Loucy (cell line): ENCODE measurements at regions not wholly inside any gene's neighbourhood (a gene's known extent, or its start where the extent isn't known, plus 50 kb on each side); places are given as distances from the start of the nearest gene placed in this dataset.
A peak's percentile ranks its signal among the peaks of the same experiment; 100 is the strongest.

Source experiments
- H2AFZ ChIP-seq: fragments of 200-600 bp; sonication (generic); 2 replicates; pipeline ENCODE4 v1.6.0; 2016; ENCODE audit warnings: antibody characterized with exemption, mild to moderate bottlenecking, low read length, moderate library complexity
- H3F3A ChIP-seq: fragments of 200-600 bp; 2 replicates; pipeline ENCODE4 v1.6.0; 2016; ENCODE audit warnings: antibody characterized with exemption, low read depth, mild to moderate bottlenecking
- H3K27me3 ChIP-seq: fragments of 200-600 bp; sonication (generic); 2 replicates; pipeline ENCODE4 v1.6.1; 2014; ENCODE audit warnings: low read length, mild to moderate bottlenecking; ENCODE audit not compliant: insufficient read depth, poor library complexity, severe bottlenecking
- H3K36me3 ChIP-seq: fragments of 200-600 bp; sonication (generic); 2 replicates; pipeline ENCODE4 v1.6.1; 2016; ENCODE audit warnings: low read length; ENCODE audit not compliant: insufficient read depth
- H3K4me1 ChIP-seq: fragments of 200-600 bp; sonication (generic); 2 replicates; pipeline ENCODE4 v1.5.1; 2014; ENCODE audit warnings: low read length, mild to moderate bottlenecking; ENCODE audit not compliant: insufficient read depth, poor library complexity, severe bottlenecking
- H3K4me2 ChIP-seq: fragments of 200-600 bp; sonication (generic); 2 replicates; pipeline ENCODE4 v1.6.0; 2014; ENCODE audit warnings: antibody characterized with exemption, low read length, low read depth, mild to moderate bottlenecking; ENCODE audit not compliant: poor library complexity, severe bottlenecking
- H3K4me3 ChIP-seq: fragments of 200-600 bp; sonication (generic); 2 replicates; pipeline ENCODE4 v1.5.1; 2014; ENCODE audit warnings: low read length, mild to moderate bottlenecking, mixed read lengths; ENCODE audit not compliant: poor library complexity, severe bottlenecking
- H3K79me2 ChIP-seq: fragments of 200-600 bp; sonication (generic); 2 replicates; pipeline ENCODE4 v1.6.1; 2014; ENCODE audit warnings: low read length; ENCODE audit not compliant: insufficient read depth
- H3K9ac ChIP-seq: fragments of 200-600 bp; sonication (generic); 2 replicates; pipeline ENCODE4 v1.6.0; 2014; ENCODE audit warnings: mild to moderate bottlenecking, low read depth, low read length, moderate library complexity; ENCODE audit not compliant: poor library complexity, severe bottlenecking
- H3K9me2 ChIP-seq: fragments of 200-600 bp; sonication (generic); replicated peaks from 2 replicates; pipeline ENCODE4 v1.6.1; 2016; ENCODE audit warnings: low read depth, low read length, mixed read lengths
- H3K9me3 ChIP-seq: fragments of 200-600 bp; sonication (generic); 2 replicates; pipeline ENCODE4 v1.6.1; 2014; ENCODE audit warnings: mild to moderate bottlenecking, antibody characterized with exemption, low read length, low read depth; ENCODE audit not compliant: insufficient read depth
- H4K20me1 ChIP-seq: fragments of 200-600 bp; sonication (generic); 2 replicates; pipeline ENCODE4 v1.6.0; 2014; ENCODE audit warnings: antibody characterized with exemption, low read length, mild to moderate bottlenecking; ENCODE audit not compliant: insufficient read depth, poor library complexity, severe bottlenecking
- CTCF ChIP-seq: fragments of 200-600 bp; sonication (generic); conservative IDR thresholded peaks from 2 replicates; pipeline ENCODE4 v1.5.1; 2014; ENCODE audit warnings: mild to moderate bottlenecking, antibody characterized with exemption, low read length
- EZH2phosphoT487 ChIP-seq: fragments of 200-600 bp; IDR thresholded peaks from 2 replicates; pipeline ENCODE4 v1.6.1; 2018; ENCODE audit warnings: antibody characterized with exemption, mild to moderate bottlenecking, moderate library complexity, borderline replicate concordance

GRCh38 chr13:50729177-50729576, 114.3 kb downstream of the DLEU7 start:
- H3K79me2 ChIP-seq = no peaks in the 10 kb centered on the region
- peaks cover 23% of the 10 kb centered on the region for H3K4me1 ChIP-seq
- H3F3A ChIP-seq = no peaks in the 10 kb centered on the region
- no peaks in the 10 kb centered on the region for H4K20me1 ChIP-seq
- H2AFZ ChIP-seq = no peak overlapping the region
- H3K9ac ChIP-seq = no peak overlapping the region
- H3K9me3 ChIP-seq = no peaks in the 10 kb centered on the region
- no peaks in the 10 kb centered on the region for H3K9me2 ChIP-seq
- H3K4me3 ChIP-seq = no peak overlapping the region
- no peak for TF ChIP-seq CTCF
- no peak for TF ChIP-seq EZH2phosphoT487
- no peaks in the 10 kb centered on the region for H3K27me3 ChIP-seq
- H3K4me2 ChIP-seq = no peak overlapping the region
- H3K36me3 ChIP-seq = no peaks in the 10 kb centered on the region

GRCh38 chr13:50730496-50731351, 112.8 kb downstream of the DLEU7 start:
- no peaks in the 10 kb centered on the region for H3K79me2 ChIP-seq
- no peak overlapping the region for H3K4me2 ChIP-seq
- H3K36me3 ChIP-seq = no peaks in the 10 kb centered on the region
- no peaks in the 10 kb centered on the region for H3K27me3 ChIP-seq
- H3K4me1 ChIP-seq = peaks cover 23% of the 10 kb centered on the region
- no peak overlapping the region for H3K4me3 ChIP-seq
- H3K9ac ChIP-seq = no peak overlapping the region
- H3K9me2 ChIP-seq = no peaks in the 10 kb centered on the region
- TF ChIP-seq EZH2phosphoT487 (no peak), CTCF (no peak)
- H3K9me3 ChIP-seq = no peaks in the 10 kb centered on the region
- H2AFZ ChIP-seq = no peak overlapping the region
- no peaks in the 10 kb centered on the region for H4K20me1 ChIP-seq
- H3F3A ChIP-seq = no peaks in the 10 kb centered on the region

- Histone ChIP-seq H3K27me3 (no peaks in the 10 kb centered on the region), H3K9me2 (no peaks in the 10 kb centered on the region), H3F3A (no peaks in the 10 kb centered on the region), H3K36me3 (no peaks in the 10 kb centered on the region), H3K4me1 (peaks cover 23% of the 10 kb centered on the region), H3K79me2 (no peaks in the 10 kb centered on the region), H3K4me3 (no peak overlapping the region), H3K9me3 (no peaks in the 10 kb centered on the region), H4K20me1 (no peaks in the 10 kb centered on the region), H2AFZ (no peak overlapping the region), H3K4me2 (no peak overlapping the region), H3K9ac (peak overlapping the region; percentile 4)
- no peak for TF ChIP-seq EZH2phosphoT487
- no peak for TF ChIP-seq CTCF
Measured at GRCh38 chr13:50731400-50731799, 112.1 kb downstream of the DLEU7 start.
